ENCODE measurements at regions not wholly inside any gene's neighbourhood (a gene's known extent, or its start where the extent isn't known, plus 50 kb on each side); places are given as distances from the start of the nearest gene placed in this dataset.
A peak's percentile ranks its signal among the peaks of the same experiment; 100 is the strongest.

DNA sequence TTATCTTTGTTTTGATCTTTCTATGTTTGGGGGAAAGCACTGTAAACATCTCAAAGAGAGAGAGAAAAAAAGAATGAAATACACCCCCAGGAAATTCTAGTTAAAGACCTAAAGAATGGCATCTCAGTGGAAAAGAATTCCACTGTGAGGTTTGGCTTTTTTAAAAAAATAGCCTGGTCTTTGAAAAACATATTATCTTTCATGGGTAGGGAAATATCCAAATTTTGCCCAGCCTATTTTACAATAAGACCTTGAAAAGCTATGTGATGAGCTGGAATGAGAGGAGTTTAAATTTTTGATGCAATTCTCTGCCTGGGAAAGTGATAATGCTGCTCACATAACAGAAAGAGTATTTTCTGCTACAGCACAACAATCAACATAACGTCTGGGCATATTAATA lies 348.1 kb upstream of the WWC1 start:
- DNase-seq (ENCODE audit: low spot score) = no peak

DNA sequence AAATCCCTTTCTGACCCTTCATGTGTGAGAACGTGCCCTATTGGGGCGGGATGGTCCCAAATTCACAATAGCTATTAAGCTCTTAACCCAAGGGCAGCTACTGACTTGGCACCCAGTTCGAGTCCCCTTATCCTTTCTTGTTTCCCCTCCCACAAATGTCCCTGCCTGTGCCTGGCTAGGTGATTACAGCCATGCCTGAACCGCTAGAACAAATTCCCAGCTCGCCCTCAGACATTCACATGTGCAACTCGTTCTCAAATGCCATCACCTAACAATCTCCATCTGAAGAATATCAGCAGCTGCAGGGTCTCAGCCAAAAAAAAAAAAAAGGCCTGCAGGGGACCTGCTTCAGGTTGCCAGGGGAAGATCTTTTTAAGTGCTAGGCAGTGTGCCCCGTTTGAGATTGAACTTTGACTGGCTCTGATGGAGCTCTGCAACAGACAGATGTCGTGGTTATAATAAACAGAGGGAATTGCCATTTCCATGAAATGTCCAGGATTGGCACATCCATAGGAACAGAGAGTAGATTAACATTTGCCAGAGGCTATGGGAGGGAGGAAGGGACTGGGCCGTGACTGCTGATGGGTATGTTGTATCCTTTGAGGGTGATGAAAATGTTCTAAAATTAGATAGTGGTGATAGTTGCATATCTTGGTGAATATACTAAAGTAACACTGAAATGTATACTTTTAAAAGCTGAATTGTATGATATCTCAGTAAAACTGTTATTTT lies 347.2 kb upstream of the WWC1 start:
- DNase-seq (ENCODE audit: low spot score) = no peak

DNA sequence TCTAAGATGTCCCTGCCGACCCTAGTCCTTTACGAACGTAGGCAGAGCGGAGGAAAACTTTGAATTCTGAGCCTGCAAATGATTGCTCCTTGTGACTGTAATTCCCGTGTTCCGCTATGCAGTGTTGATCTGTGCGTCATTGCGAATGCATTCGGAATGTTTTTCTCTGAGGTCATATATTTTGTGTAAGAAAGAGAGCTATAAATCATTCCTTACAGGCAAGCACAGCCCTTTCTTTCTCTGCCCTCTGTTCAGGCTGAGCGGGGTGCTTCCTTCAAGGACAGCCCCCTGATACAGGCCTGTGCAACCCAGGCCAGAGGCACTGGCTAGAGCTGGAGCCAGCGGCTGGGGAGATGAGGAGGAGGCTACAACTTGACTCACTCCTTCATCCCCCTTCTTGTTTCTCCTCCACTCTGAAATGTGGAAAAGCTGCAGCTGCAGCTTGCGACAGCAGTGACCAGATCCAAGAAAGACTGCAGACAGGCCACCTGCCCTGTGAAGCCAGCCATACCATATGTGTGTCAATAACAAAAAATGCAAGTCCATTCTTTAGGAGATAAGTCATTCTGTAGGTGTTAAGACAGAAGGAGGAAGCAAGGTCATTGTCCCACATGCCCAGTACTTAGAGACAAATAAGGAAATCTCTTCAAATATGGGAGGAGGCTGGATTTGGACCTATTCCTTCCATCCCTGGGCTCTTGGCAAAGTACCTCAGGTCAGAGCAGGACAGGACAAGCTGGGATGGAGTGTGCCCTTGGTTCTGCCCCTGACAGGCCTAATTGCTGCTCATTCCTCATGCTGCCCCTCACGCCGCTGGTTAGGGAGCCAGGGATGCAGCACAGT lies 345.7 kb upstream of the WWC1 start:
- no peak for DNase-seq (ENCODE audit: low spot score)

- DNase-seq (ENCODE audit: low spot score) = no peak
These were observed 344.1 kb upstream of the WWC1 start for GRCh38 chr5:167947306-167947705.

DNA sequence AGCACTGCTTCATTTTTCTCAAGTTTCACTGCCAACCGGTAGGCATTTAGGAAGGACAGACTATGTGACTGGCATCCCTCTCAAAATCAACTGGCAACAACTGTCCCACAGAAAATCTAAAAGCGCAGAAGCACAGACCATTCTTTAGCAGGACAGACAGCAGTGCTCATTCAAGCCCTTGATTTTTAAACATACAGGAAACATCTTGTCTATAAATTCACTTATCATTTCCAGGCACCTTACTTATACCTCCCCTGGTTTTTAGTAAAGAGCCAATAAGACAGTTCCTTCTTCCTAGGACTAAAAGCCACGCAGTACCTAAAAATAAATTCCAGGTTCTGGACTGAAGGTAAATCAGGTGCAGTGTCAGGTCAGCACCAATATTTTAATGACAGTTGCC lies 343.2 kb upstream of the WWC1 start:
- no peak for DNase-seq (ENCODE audit: low spot score)

GRCh38 chr5:167949435-167949834 lies 342.0 kb upstream of the WWC1 start:
- no peak for DNase-seq (ENCODE audit: low spot score)

- no peak for DNase-seq (ENCODE audit: low spot score)
These were observed 341.2 kb upstream of the WWC1 start for GRCh38 chr5:167950126-167950721.

DNA sequence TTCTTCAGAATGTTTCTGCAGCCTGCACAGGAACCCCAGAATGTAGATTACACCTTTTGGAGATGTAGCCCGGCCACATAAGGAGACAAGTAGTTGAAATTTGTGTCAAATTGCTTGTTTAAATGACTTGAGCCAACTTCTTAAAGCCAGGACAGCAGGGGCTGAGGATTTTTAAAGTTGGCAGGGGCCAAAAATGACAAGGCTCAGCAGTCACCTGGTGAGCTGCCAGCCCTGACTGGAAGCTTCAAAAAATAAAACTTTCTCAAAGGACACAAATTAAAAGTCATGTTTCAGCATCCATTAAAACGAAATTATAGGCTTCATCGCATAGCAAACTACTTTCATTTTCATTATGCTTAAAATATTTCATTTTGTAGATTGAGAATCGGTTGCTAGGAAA lies 340.3 kb upstream of the WWC1 start:
- DNase-seq (ENCODE audit: low spot score) = no peak

DNA sequence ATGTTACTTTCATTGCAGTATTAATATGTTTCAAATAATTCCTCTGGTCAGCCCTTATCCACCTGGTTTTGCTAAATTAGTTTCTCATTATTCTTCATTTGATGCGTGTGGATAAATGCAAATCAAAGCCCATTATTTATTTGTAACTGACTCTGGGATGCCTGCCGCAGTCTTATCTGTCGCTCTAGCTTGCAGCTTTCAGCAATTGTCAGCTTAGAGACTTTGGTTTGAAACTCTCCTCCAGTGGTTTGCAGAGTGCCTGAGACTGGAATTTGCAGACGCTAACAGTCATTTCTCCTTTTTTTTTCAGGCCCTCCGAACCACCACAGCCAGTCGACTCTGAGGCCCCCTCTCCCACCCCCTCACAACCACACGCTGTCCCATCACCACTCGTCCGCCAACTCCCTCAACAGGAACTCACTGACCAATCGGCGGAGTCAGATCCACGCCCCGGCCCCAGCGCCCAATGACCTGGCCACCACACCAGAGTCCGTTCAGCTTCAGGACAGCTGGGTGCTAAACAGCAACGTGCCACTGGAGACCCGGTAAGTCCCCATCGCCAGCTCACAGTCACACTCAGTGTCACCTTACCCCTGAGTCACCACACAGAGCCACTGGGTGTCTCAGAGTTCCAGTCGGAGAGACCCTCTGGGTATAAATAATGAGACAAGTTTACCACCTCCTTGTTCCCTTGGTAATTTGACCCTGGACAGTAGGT lies 339.0 kb upstream of the WWC1 start:
- DNase-seq (ENCODE audit: low spot score) = no peak

DNA sequence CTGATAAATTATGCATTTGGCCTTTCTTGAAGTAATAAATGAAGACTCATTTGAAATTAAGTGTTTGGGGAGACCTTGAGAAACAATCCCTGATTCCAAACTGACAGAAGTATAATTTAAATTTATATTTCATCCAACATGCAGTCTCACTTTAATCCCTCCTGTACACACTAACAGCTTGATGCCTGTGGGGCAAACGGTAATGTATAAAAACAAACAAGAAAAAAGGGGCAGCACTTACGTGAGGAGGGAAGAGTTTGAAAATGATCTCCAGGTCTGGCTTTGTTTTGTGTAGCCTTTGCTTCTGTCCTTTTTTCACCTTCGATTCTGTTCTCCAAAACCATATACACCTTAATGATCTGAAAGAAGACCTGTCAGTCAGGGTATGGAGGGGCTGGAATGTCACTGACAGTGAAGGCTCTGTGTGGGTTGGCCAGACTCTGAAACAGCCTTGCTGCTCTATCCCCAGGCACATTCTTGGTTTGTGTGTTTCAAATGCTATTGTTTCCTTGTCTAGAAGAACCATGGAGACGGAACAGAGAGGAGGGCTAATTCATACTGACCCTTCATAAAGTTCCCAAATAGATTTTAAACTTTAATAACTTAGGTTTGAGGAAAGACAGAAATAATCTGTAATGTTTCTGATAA lies 338.2 kb upstream of the WWC1 start:
- no peak for DNase-seq (ENCODE audit: low spot score)

DNA sequence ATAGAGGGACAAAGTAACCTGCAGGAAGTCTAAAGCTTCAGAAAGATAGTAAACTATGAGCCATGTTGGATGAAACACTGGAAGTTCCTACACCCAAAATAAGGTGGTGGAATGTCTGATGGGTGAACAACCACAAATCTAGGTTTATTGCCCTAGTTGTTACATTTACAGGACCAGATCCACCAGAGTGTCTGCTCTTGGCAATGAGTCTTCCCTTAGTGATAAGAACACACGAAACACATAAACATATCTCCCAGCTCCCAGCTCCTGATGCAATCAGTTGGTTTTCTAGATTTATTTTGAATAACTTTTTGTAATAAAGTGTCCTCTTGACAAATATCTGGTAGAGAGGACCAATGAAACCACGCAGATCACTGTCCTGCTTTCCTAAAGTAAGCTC lies 329.7 kb upstream of the WWC1 start:
- no peak for DNase-seq (ENCODE audit: low spot score)

DNA sequence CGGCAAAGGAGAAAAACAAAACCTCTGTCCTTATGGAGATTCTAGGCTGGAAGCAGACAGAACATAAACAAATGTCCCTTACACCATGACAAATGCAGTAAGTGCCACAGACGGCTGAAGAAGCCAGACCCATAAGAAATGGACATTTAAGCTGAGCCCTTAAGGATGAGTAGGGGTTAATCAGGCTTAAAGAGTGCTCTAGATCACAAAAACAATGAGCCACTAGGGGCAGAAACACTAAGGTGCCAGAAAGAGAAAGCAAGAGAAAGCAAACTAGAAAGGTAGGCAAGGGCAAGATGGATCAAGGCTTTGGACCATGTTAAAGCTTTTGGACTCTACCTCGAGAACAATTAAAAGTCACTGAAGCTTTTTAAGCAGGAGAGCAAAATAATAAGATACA lies 326.9 kb upstream of the WWC1 start:
- no peak for DNase-seq (ENCODE audit: low spot score)

GRCh38 chr5:167965710-167966109 lies 325.7 kb upstream of the WWC1 start:
- DNase-seq (ENCODE audit: low spot score) = no peak

DNA sequence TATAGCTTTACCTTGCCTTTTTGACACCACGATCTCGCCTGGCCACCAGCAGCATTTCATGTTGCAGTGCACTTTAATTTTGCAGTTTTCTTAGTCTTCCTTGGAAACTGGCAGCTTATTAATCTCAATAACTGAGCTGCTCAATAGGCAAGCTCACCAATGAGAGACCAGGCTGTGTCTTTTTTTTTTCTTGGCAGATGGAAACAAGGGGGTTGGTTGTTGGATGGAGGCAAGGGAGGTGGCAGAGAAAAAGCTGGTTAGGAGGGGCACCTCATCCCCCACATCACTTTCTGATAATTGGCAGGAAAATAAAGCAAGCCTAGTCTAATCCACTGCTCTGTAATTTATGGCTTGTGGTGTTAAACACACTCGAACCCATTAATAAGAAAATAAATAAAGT lies 324.5 kb upstream of the WWC1 start:
- no peak for DNase-seq (ENCODE audit: low spot score)

GRCh38 chr5:167967494-167968177 lies 323.8 kb upstream of the WWC1 start:
- DNase-seq (ENCODE audit: low spot score) = no peak

GRCh38 chr5:167968837-167969236 lies 322.6 kb upstream of the WWC1 start:
- DNase-seq (ENCODE audit: low spot score) = no peak

DNA sequence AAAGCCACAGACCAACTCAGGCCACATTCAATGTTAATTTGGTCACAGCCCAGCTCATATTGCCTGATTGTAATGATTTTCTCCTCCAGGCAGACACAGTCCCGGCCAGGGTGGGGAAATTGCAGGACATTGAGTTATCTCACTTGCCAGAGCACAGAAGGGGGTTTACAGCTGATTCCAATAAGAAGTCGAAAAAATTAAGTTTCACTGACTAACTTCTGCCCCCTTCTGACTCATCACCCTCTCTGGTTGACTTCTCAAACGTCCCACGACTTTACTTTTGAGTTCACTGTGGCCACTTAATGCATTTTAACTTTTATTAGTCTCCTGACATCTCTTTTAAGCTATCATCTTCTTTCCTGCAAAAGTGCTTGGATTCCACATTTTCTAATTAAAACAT lies 321.4 kb upstream of the WWC1 start:
- DNase-seq (ENCODE audit: low spot score) = no peak

DNA sequence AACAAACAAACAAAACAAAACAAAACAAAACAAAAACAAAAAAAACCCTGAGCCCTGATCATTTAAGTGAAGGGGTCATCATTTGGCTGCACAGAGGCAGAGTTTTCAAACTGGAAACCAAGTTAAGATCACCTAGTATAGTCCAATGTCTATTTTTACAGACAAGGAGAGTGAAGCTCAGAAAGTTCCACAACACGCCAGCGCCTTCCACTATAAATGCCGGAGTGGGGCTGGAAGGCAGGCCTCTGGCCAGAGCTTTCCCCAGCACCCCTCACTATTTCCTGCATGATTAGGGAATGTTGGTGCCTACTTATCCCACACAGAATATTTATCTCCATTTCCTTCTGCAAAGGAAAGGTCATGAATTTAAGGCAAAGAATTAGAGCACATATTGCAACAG lies 319.7 kb upstream of the WWC1 start:
- DNase-seq (ENCODE audit: low spot score) = no peak

DNA sequence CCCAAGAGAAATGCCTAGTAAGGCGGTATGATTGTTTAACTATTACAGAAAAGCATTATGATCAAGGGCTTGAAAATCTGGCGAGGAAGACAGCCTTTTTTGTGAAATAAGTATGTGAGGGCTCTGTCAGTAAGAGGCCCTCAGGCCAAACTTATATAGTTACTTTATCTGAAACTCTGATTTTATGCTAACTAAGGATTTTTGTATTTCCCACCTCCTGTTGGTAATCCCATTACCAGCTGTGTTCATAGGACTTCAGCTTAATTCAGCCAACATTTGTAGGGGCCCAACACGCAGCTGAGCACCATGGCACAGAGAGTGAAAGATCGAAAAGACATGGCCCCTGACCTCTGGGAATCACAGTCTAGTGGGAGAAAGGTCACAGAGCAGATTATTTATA lies 318.3 kb upstream of the WWC1 start:
- DNase-seq (ENCODE audit: low spot score) = no peak

GRCh38 chr5:167984951-167985350 lies 306.5 kb upstream of the WWC1 start:
- no peak for DNase-seq (ENCODE audit: low spot score)

DNA sequence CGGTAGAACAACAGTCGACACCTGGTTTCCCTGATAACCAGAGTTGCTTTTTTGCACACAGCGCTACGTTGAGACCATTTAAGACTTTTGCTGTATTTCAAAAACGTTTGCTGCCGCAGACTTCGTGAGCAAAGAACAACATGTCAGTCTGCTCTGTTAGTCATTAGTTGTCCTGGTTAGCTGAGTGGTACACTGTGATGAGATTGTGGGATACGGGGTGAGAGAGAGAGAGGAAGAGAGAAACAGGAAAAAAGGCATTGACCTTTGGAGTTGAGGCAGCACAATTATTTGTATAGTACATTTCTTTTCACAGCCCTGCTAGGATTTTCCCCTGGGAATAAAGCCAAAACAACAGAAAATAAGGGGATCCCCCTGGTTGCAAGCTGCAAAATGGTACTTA lies 306.1 kb upstream of the WWC1 start:
- DNase-seq (ENCODE audit: low spot score) = peak; percentile 24

All from HuH-7.5 (cell line).